CD4-positive, alpha-beta T cell (primary cell): ENCODE measurements at regions not wholly inside any gene's neighbourhood (a gene's known extent, or its start where the extent isn't known, plus 50 kb on each side); places are given as distances from the start of the nearest gene placed in this dataset.

Source experiments
- ATAC-seq: fragments of 200-7000 bp; cut with Tn5 transposase; one replicate; pipeline ENCODE4 v1.10.0; 2022; ENCODE audit warnings: mild to moderate bottlenecking; ENCODE audit not compliant: poor library complexity
- CTCF ChIA-PET: fragments of 350-600 bp; sonication (Branson Sonifier 250); formaldehyde crosslinking; loops from one replicate; lab custom pipeline; 2021; ENCODE audit warnings: antibody characterized with exemption, inconsistent platforms; lab: Charles Lee
- POLR2A ChIA-PET: fragments of 350-600 bp; sonication (Branson Sonifier 250); formaldehyde crosslinking; loops from one replicate; lab custom pipeline; 2021; ENCODE audit warnings: antibody characterized with exemption, inconsistent platforms; lab: Charles Lee
- DNase-seq, 14 experiments: peaks; one replicate each; pipeline ENCODE4 v3.0.0-alpha.2; 2013 to 2020; ENCODE audit warnings: mixed read lengths in 2 of 14
- H3K27ac ChIP-seq, 2 donors: one replicate each; pipeline versions ENCODE4 v1.5.1 to v1.7.0; 2013; ENCODE audit warnings: low read length in 2 of 2, low read depth in 1 of 2, mild to moderate bottlenecking in 1 of 2
- H3K27me3 ChIP-seq, 2 experiments: 1 replicate in 1 of 2; 2 replicates in 1 of 2; pipeline versions ENCODE4 v1.6.1 to v1.7.0; 2013; ENCODE audit warnings: low read length in 2 of 2, control low read depth in 1 of 2, mild to moderate bottlenecking in 1 of 2, moderate library complexity in 1 of 2; ENCODE audit not compliant: insufficient read depth in 2 of 2, control insufficient read depth in 1 of 2
- H3K36me3 ChIP-seq: one replicate; pipeline ENCODE4 v1.6.1; 2013; ENCODE audit warnings: low read length, control low read depth; ENCODE audit not compliant: insufficient read depth
- H3K4me1 ChIP-seq: one replicate; pipeline ENCODE4 v1.6.1; 2013; ENCODE audit warnings: low read length, control low read depth; ENCODE audit not compliant: insufficient read depth
- H3K4me3 ChIP-seq: one replicate; pipeline ENCODE4 v1.5.1; 2013; ENCODE audit warnings: mild to moderate bottlenecking, low read length, moderate library complexity
- H3K9me3 ChIP-seq, 2 experiments: 1 replicate in 1 of 2; 2 replicates in 1 of 2; pipeline versions ENCODE4 v1.6.1 to v1.7.0; 2013; ENCODE audit warnings: low read length in 2 of 2, mild to moderate bottlenecking in 2 of 2, control low read depth in 1 of 2, moderate library complexity in 1 of 2; ENCODE audit not compliant: control insufficient read depth in 1 of 2, insufficient read depth in 1 of 2
- H3K27ac Mint-ChIP-seq: one replicate; pipeline ENCODE4 v1.8.0; 2020; ENCODE audit warnings: mixed read lengths
- H3K27me3 Mint-ChIP-seq: one replicate; pipeline ENCODE4 v1.8.0; 2021; ENCODE audit warnings: mixed read lengths
- H3K36me3 Mint-ChIP-seq: one replicate; pipeline ENCODE4 v1.8.0; 2021; ENCODE audit warnings: low read depth, mixed read lengths
- H3K4me1 Mint-ChIP-seq: one replicate; pipeline ENCODE4 v1.8.0; 2021; ENCODE audit warnings: low read depth, mixed read lengths
- H3K4me3 Mint-ChIP-seq: one replicate; pipeline ENCODE4 v1.8.0; 2020; ENCODE audit warnings: mild to moderate bottlenecking, mixed read lengths
- H3K9me3 Mint-ChIP-seq: one replicate; pipeline ENCODE4 v1.8.0; 2020; ENCODE audit warnings: mixed read lengths
- CTCF ChIP-seq: fragments of 200-600 bp; IDR thresholded peaks from one replicate; pipeline ENCODE4 v1.8.0; 2022; ENCODE audit warnings: antibody characterized with exemption, mild to moderate bottlenecking
- intact Hi-C, 2 experiments: fragments of 100-400 bp; cut with DNase I in 1 of 2; cut with micrococcal nuclease in 1 of 2; formaldehyde crosslinking; loops; one replicate each; pipeline versions ENCODE4 v1.15.1 to v1.9.0; 2023 to 2025; cut with DNase I, micrococcal nuclease

GRCh38 chr6:154572556-154572955 is 62.1 kb upstream of the CNKSR3 start:
- Histone ChIP-seq H3K9me3 (no peaks in the 10 kb centered on the region), H3K36me3 (no peaks in the 10 kb centered on the region), H3K4me1 (no peaks in the 10 kb centered on the region), H3K27ac (no peak overlapping the region), H3K27me3 (peaks cover 0 to 3% of the 10 kb centered on the region in 2 experiments), H3K4me3 (no peak overlapping the region)
- no peak for TF ChIP-seq CTCF
- ChIA-PET CTCF (no interaction called here), POLR2A (no interaction called here)
- Mint-ChIP-seq H3K27me3 (peaks cover 4% of the 10 kb centered on the region), H3K27ac (no peak overlapping the region), H3K4me1 (no peaks in the 10 kb centered on the region), H3K4me3 (no peak overlapping the region), H3K36me3 (no peaks in the 10 kb centered on the region), H3K9me3 (no peaks in the 10 kb centered on the region)
- intact Hi-C loops = no loop called here
- ATAC-seq (no peak), DNase-seq (no peak)

- Mint-ChIP-seq H3K27ac (no peak overlapping the region), H3K4me1 (no peaks in the 10 kb centered on the region), H3K36me3 (no peaks in the 10 kb centered on the region), H3K4me3 (no peak overlapping the region), H3K9me3 (no peaks in the 10 kb centered on the region), H3K27me3 (no peaks in the 10 kb centered on the region)
- H3K4me3 ChIP-seq = no peak overlapping the region
- no peak for DNase-seq
- no peak for TF ChIP-seq CTCF
- H3K27ac ChIP-seq = no peak overlapping the region
- H3K27me3 ChIP-seq = no peaks in the 10 kb centered on the region
- no peaks in the 10 kb centered on the region for H3K36me3 ChIP-seq
- intact Hi-C loops = no loop called here
- POLR2A ChIA-PET = no interaction called here
- H3K9me3 ChIP-seq = no peaks in the 10 kb centered on the region
- H3K4me1 ChIP-seq = no peaks in the 10 kb centered on the region
- CTCF ChIA-PET = no interaction called here
- ATAC-seq = no peak
These were observed 67.6 kb upstream of the CNKSR3 start for GRCh38 chr6:154578004-154578559.

GRCh38 chr6:154579046-154579445 is 68.6 kb upstream of the CNKSR3 start:
- no peaks in the 10 kb centered on the region for H3K4me1 ChIP-seq
- Mint-ChIP-seq H3K27me3 (no peaks in the 10 kb centered on the region), H3K36me3 (no peaks in the 10 kb centered on the region), H3K27ac (no peak overlapping the region), H3K4me1 (no peaks in the 10 kb centered on the region), H3K9me3 (no peaks in the 10 kb centered on the region), H3K4me3 (no peak overlapping the region)
- no peak for TF ChIP-seq CTCF
- no peak overlapping the region for H3K27ac ChIP-seq
- ATAC-seq (no peak), DNase-seq (no peak)
- H3K4me3 ChIP-seq = no peak overlapping the region
- no peaks in the 10 kb centered on the region for H3K9me3 ChIP-seq
- no peaks in the 10 kb centered on the region for H3K27me3 ChIP-seq
- CTCF ChIA-PET = no interaction called here
- no peaks in the 10 kb centered on the region for H3K36me3 ChIP-seq
- POLR2A ChIA-PET = no interaction called here
- intact Hi-C loops = no loop called here
